HG03460 (cell line): ENCODE measurements at regions not wholly inside any gene's neighbourhood (a gene's known extent, or its start where the extent isn't known, plus 50 kb on each side); places are given as distances from the start of the nearest gene placed in this dataset.
"Not testable (repeated sequence)": the region's sequence is repeated elsewhere in the genome, so short reads cannot be mapped to it uniquely, and the experiment has no call there.

Source experiments
- ATAC-seq: cut with Tn5 transposase; IDR thresholded peaks from one replicate; pipeline ENCODE4 v1.9.1; 2021; ENCODE audit not compliant: unreplicated experiment

- ATAC-seq = no peak
These were observed 59.3 kb downstream of the BTBD3 start for GRCh38 chr20:11976966-11977365.

GRCh38 chr20:11978496-11978895 is 60.8 kb downstream of the BTBD3 start:
- no peak for ATAC-seq

GRCh38 chr20:11979306-11979990 is 61.8 kb downstream of the BTBD3 start:
- no peak for ATAC-seq

GRCh38 chr20:11980263-11980662 is 62.6 kb downstream of the BTBD3 start:
- ATAC-seq = no peak

GRCh38 chr20:11981366-11981947 is 63.8 kb downstream of the BTBD3 start:
- ATAC-seq = no peak

GRCh38 chr20:11982289-11982954 is 64.7 kb downstream of the BTBD3 start:
- ATAC-seq = no peak

DNA sequence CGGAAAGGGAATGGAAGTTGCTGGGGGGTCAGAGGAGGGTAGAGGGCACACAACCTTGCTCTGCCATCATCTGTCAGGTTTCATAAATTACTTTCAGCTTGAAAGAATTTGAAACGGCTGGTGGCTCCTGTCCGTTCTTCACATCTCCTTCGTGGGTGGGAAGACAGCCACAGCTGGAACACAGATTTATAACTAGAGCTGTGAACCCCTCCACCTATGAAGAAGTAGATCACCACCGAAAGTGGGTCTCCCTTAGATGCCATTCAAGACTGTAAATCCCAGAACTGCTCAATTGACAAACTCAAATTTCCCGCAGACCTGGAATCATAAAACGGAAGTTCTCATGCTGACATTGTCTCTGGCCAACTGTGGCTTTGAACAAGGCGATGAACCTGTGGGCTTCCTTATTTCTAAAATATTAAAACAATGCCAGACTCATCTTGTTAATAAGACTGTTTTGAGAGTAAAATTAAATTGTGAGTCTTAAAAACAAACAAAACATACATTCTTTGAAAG is 65.3 kb downstream of the BTBD3 start:
- ATAC-seq = no peak

DNA sequence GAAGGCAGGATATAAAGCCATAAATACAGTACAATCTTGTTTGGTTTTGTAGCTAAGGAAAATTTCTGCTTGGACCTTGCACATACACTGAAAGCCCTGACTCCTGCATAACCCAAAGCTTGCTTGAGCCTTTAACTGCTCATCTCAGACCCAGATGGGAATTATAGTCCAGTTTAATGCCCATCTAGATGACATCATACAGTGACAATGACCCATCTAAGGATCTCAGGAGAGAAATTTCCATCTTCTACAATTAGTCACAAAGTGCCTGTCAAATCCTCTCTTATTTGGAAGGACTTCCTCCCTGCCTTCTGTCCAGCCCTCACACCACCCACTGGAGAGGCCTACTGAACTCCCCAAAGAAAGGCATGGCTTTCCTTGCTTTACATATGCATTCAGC is 69.3 kb downstream of the BTBD3 start:
- no peak for ATAC-seq

GRCh38 chr20:11987526-11987925 is 69.8 kb downstream of the BTBD3 start:
- no peak for ATAC-seq

DNA sequence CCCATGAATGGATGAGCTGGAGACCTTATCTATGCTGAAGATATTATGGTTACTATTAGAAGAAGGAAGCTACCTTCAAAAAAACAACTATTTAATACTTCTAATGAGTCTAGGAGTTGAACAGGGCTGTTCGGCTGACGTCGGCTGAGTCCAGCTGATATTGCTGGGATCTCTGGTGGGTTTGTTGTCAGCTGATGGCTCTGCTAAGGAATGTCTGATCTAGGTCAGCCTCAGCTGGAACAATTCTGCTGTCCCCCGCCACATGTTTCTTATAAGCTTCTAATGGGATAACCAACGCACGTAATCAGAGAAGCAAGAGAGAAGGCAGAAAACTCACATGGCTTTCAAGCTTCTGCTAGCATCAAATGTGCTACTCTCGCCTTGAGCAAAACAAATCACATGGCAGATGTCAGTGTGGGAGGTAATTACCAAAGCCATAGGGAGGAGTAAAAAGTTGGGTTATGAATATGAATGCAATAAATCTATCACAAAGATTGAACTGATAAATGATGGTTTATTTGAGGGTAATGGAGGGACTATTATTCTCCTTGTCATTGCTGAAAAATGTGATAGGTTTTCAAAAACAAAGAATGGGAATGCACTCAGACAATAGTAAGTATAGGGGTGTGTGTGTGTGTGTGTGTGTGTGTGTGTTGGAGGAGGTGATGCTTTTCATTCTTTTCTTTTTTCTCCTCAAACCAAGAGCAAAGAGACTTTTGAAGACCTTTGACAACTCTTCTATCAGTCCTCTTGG is 71.5 kb downstream of the BTBD3 start:
- ATAC-seq = no peak

- no peak for ATAC-seq
These were observed 74.7 kb downstream of the BTBD3 start for GRCh38 chr20:11992426-11992825.

DNA sequence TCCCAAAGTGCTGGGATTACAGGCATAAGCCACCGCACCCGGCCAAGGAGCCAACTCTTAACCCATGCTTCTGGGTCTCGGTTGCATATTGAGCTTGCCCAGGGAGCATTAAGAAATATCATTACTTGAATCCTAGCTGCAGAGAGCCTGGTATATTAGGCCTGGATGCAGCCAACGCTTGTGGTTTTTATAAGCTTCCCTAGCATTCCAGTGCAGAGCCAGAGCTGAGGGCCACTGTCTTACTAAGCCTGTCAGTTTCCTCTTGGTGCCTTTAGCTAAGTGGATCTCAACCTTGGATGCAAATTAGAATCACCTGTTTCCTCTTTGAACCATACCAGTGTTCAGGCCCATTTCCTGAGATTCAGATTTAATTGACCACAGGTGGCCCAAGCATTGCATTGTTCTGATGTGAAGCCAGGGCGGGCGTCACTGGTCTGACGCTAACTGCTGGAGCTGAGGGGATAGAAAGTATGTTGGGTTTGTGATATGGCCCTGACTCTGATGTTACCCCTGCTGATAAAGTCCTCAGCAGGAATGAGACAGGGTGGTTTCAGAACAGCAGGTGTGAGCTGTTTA is 76.3 kb downstream of the BTBD3 start:
- ATAC-seq = no peak

- ATAC-seq = no peak
These were observed 78.3 kb downstream of the BTBD3 start for GRCh38 chr20:11995805-11996567.

- not testable (repeated sequence) for ATAC-seq
These were observed 87.1 kb downstream of the BTBD3 start for GRCh38 chr20:12004776-12005175.

DNA sequence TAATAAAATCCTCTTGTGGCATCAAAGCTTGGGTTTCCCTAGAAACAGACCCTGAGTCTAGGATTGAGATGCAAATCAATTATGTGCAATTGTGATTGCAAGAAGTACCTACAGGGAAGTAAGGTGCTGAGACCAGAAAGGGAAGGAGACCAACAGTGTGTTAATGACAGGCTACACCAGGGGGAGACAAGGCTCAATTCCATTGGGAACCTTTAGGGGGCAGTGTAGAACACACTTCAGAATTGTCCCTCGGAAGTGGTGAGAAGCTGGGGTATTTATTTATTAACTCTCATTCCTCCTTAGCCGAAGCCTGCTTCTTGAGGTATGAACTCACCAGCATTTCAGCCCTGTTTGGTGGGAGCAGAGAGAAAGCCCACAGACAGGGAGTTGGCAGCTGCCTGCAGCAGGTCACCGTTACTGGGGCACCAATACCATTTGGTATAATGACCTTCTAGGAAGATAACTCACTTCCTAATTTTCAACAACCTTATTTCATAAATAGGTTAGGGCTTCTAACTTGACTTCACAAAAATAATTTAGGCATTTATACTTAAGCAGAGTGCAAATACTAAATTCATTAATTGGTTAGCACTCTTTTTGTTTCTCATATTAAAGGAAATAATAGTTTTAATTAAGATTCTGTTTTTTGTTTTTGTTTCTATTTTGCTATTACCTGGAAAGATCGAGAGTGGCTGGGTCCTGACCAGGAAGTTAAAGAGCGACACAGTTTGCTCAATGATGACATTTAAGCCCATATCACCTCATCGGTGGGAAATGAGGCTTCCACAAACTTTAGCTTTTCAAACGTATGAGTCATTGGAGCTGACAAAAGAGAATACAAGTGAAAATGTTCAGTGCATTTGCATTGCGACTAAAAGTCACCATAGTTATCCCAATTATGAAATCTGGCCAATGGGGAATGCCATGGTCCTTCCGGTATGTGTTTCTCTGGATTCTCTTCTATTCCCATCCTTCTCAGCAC is 94.8 kb downstream of the BTBD3 start:
- ATAC-seq = peak; percentile 70

DNA sequence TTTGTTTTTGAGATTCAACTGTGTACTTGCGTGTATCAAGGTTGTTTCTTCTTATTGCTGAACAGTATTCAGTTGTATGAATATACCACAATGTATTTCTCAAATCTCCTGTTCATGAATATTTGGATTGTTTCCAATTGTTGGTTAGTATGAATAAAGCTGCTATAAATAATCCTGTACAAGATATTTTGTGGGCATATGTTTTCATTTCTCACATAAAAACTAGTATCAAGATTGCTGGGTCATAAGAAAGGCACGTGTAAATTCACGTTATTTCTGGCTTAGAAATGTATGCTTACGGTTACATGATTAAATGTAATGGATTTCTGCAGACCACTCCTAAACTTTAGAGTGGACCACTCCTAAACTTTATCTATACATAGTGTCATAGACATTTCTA is 96.6 kb downstream of the BTBD3 start:
- no peak for ATAC-seq

- ATAC-seq = no peak
These were observed 97.0 kb downstream of the BTBD3 start for GRCh38 chr20:12014736-12015135.

DNA sequence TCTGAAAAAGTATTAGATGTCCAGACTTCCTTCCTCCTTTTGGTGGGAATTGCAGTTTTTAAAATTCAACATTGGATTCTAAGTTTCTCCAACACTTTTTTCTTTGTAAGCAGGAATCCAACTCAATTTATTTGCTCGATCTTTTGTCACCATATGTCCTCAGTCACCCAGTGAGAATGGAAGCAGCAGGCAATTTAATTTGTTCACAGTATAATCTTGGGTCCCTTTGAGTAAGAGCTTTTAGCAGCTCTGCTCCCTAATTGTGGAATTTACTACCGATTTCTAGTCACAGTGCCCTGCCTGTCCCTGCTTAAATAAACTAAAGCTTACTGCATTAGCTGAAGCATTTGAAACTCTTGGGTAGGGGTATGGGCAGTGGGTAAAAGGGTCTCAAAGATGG is 98.6 kb downstream of the BTBD3 start:
- ATAC-seq = no peak

GRCh38 chr20:12019715-12020114 is 102.0 kb downstream of the BTBD3 start:
- ATAC-seq = no peak
